ENCODE measurements at regions not wholly inside any gene's neighbourhood (a gene's known extent, or its start where the extent isn't known, plus 50 kb on each side); places are given as distances from the start of the nearest gene placed in this dataset.
"Not testable (repeated sequence)": the region's sequence is repeated elsewhere in the genome, so short reads cannot be mapped to it uniquely, and the experiment has no call there.

- intact Hi-C loops (cut with DNase I; ENCODE audit: low total_unique reads): no loop called here
- H3K27ac ChIP-seq: no peak overlapping the region
- no peaks in the 10 kb centered on the region for H3K4me1 ChIP-seq
- peaks cover 27 to 29% of the 10 kb centered on the region in 2 donors for H3K9me3 ChIP-seq
- no peak for TF ChIP-seq POLR2A (IDR thresholded peaks at IDR 0.05)
- TF ChIP-seq CTCF (IDR thresholded peaks at IDR 0.05): no peak
- TF ChIP-seq POLR2AphosphoS5 (IDR thresholded peaks at IDR 0.05): no peak
- H3K4me3 ChIP-seq: no peak overlapping the region
- no peak for DNase-seq (ENCODE audit: low spot score in 2 of 2)
- no peaks in the 10 kb centered on the region for H3K36me3 ChIP-seq
- H3K27me3 ChIP-seq: no peaks in the 10 kb centered on the region
Observed at GRCh38 chr1:125118147-125118993, 3933.6 kb downstream of the SRGAP2C start.

GRCh38 chr1:125119024-125119441 is 3934.3 kb downstream of the SRGAP2C start:
- DNase-seq (ENCODE audit: low spot score in 2 of 2): no peak
- TF ChIP-seq POLR2AphosphoS5 (IDR thresholded peaks at IDR 0.05) (no peak), POLR2A (IDR thresholded peaks at IDR 0.05) (no peak), CTCF (IDR thresholded peaks at IDR 0.05) (no peak)
- no peaks in the 10 kb centered on the region for H3K36me3 ChIP-seq
- no peaks in the 10 kb centered on the region for H3K4me1 ChIP-seq
- no peak overlapping the region for H3K27ac ChIP-seq
- intact Hi-C loops (cut with DNase I; ENCODE audit: low total_unique reads): no loop called here
- no peak overlapping the region for H3K4me3 ChIP-seq
- peaks cover 33 to 36% of the 10 kb centered on the region in 2 donors for H3K9me3 ChIP-seq
- H3K27me3 ChIP-seq: no peaks in the 10 kb centered on the region

- intact Hi-C loops (cut with DNase I; ENCODE audit: low total_unique reads); H3K4me1 ChIP-seq; H3K4me3 ChIP-seq; H3K27ac ChIP-seq; DNase-seq (ENCODE audit: low spot score in 2 of 2); H3K36me3 ChIP-seq; H3K27me3 ChIP-seq: not testable (repeated sequence)
- peaks cover 35 to 42% of the 10 kb centered on the region in 2 donors for H3K9me3 ChIP-seq
Observed at GRCh38 chr1:125119566-125120205, 3934.9 kb downstream of the SRGAP2C start.

GRCh38 chr1:125122579-125122978 is 3937.8 kb downstream of the SRGAP2C start:
- DNase-seq (ENCODE audit: low spot score in 2 of 2); intact Hi-C loops (cut with DNase I; ENCODE audit: low total_unique reads); H3K36me3 ChIP-seq; H3K27me3 ChIP-seq; H3K4me3 ChIP-seq; H3K4me1 ChIP-seq; H3K27ac ChIP-seq: not testable (repeated sequence)
- H3K9me3 ChIP-seq: peaks cover 35 to 52% of the 10 kb centered on the region in 2 donors
